8988T (cell line): ENCODE measurements at regions not wholly inside any gene's neighbourhood (a gene's known extent, or its start where the extent isn't known, plus 50 kb on each side); places are given as distances from the start of the nearest gene placed in this dataset.
"Not testable (repeated sequence)": the region's sequence is repeated elsewhere in the genome, so short reads cannot be mapped to it uniquely, and the experiment has no call there.

Experiments used
- DNase-seq: peaks from one replicate; pipeline ENCODE4 v3.0.0; 2011

- DNase-seq: no peak
These were observed 267.2 kb upstream of the DIO3 start for GRCh38 chr14:101294136-101294535.

GRCh38 chr14:101299781-101300180, 261.5 kb upstream of the DIO3 start:
- not testable (repeated sequence) for DNase-seq

- no peak for DNase-seq
These were observed 260.3 kb upstream of the DIO3 start for GRCh38 chr14:101301011-101301410.

GRCh38 chr14:101307162-101307561, 254.1 kb upstream of the DIO3 start:
- DNase-seq: not testable (repeated sequence)

GRCh38 chr14:101311186-101311585, 250.1 kb upstream of the DIO3 start:
- DNase-seq: not testable (repeated sequence)

- DNase-seq: no peak
These were observed 248.0 kb upstream of the DIO3 start for GRCh38 chr14:101313268-101313667.

GRCh38 chr14:101315802-101316296, 245.4 kb upstream of the DIO3 start:
- DNase-seq: no peak

- no peak for DNase-seq
These were observed 243.0 kb upstream of the DIO3 start for GRCh38 chr14:101318271-101318670.

GRCh38 chr14:101320396-101320795, 240.9 kb upstream of the DIO3 start:
- DNase-seq: no peak

- no peak for DNase-seq
These were observed 239.1 kb upstream of the DIO3 start for GRCh38 chr14:101322223-101322622.

GRCh38 chr14:101323111-101323510, 238.2 kb upstream of the DIO3 start:
- DNase-seq: no peak

- not testable (repeated sequence) for DNase-seq
These were observed 237.6 kb upstream of the DIO3 start for GRCh38 chr14:101323614-101324235.

GRCh38 chr14:101325319-101325718, 236.0 kb upstream of the DIO3 start:
- no peak for DNase-seq

GRCh38 chr14:101328412-101329028, 232.8 kb upstream of the DIO3 start:
- no peak for DNase-seq

GRCh38 chr14:101330416-101331140, 230.7 kb upstream of the DIO3 start:
- DNase-seq: no peak

GRCh38 chr14:101331141-101331525, 230.2 kb upstream of the DIO3 start:
- DNase-seq: no peak

- DNase-seq: no peak
These were observed 229.6 kb upstream of the DIO3 start for GRCh38 chr14:101331661-101332169.

GRCh38 chr14:101332281-101332680, 229.0 kb upstream of the DIO3 start:
- DNase-seq: no peak

- DNase-seq: no peak
These were observed 227.7 kb upstream of the DIO3 start for GRCh38 chr14:101333335-101334280.

- DNase-seq: no peak
These were observed 226.6 kb upstream of the DIO3 start for GRCh38 chr14:101334656-101335055.

- no peak for DNase-seq
These were observed 226.1 kb upstream of the DIO3 start for GRCh38 chr14:101335061-101335661.

GRCh38 chr14:101336183-101336582, 225.1 kb upstream of the DIO3 start:
- no peak for DNase-seq
